CD8-positive, alpha-beta memory T cell (primary cell): ENCODE measurements at regions not wholly inside any gene's neighbourhood (a gene's known extent, or its start where the extent isn't known, plus 50 kb on each side); places are given as distances from the start of the nearest gene placed in this dataset.

Experiments used
- CTCF ChIA-PET: fragments of 350-600 bp; sonication (Branson Sonifier 250); formaldehyde crosslinking; loops from one replicate; lab custom pipeline; 2021; ENCODE audit warnings: antibody characterized with exemption; lab: Charles Lee
- POLR2A ChIA-PET: fragments of 350-600 bp; sonication (Branson Sonifier 250); formaldehyde crosslinking; loops from one replicate; lab custom pipeline; 2021; ENCODE audit warnings: antibody characterized with exemption; lab: Charles Lee
- DNase-seq, 5 donors: peaks; one replicate each; pipeline versions ENCODE4 v3.0.0 to v3.0.0-alpha.2; 2020 to 2022; ENCODE audit warnings: mixed read lengths in 1 of 5
- H3K27ac ChIP-seq: one replicate; pipeline ENCODE4 v1.7.0; 2013; ENCODE audit warnings: low read depth, mild to moderate bottlenecking, low read length, moderate library complexity
- H3K27me3 ChIP-seq: 2 replicates; pipeline ENCODE4 v1.7.0; 2013; ENCODE audit warnings: low read length, mild to moderate bottlenecking; ENCODE audit not compliant: insufficient read depth, poor library complexity, severe bottlenecking
- H3K36me3 ChIP-seq: 2 replicates; pipeline ENCODE4 v1.7.0; 2013; ENCODE audit warnings: mild to moderate bottlenecking, low read length, moderate library complexity; ENCODE audit not compliant: insufficient read depth
- H3K4me1 ChIP-seq: 2 replicates; pipeline ENCODE4 v1.7.0; 2013; ENCODE audit warnings: mild to moderate bottlenecking, low read length, moderate library complexity; ENCODE audit not compliant: insufficient read depth
- H3K4me3 ChIP-seq: 2 replicates; pipeline ENCODE4 v1.7.0; 2013; ENCODE audit warnings: mild to moderate bottlenecking, low read length
- H3K9me3 ChIP-seq: 2 replicates; pipeline ENCODE4 v1.7.0; 2013; ENCODE audit warnings: mild to moderate bottlenecking, low read length
- H3K27ac Mint-ChIP-seq, 8 donors: one replicate each; pipeline ENCODE4 v1.8.0; 2020 to 2021; ENCODE audit warnings: mixed read lengths in 8 of 8, mild to moderate bottlenecking in 6 of 8, inconsistent platforms in 3 of 8, moderate library complexity in 3 of 8
- H3K27me3 Mint-ChIP-seq, 2 donors: one replicate each; pipeline ENCODE4 v1.8.0; 2020 to 2021; ENCODE audit warnings: mixed read lengths in 2 of 2, mild to moderate bottlenecking in 1 of 2, moderate library complexity in 1 of 2
- H3K36me3 Mint-ChIP-seq, 3 donors: one replicate each; pipeline ENCODE4 v1.8.0; 2020 to 2021; ENCODE audit warnings: mixed read lengths in 3 of 3, inconsistent platforms in 1 of 3, mild to moderate bottlenecking in 1 of 3
- H3K4me1 Mint-ChIP-seq, 3 donors: one replicate each; pipeline ENCODE4 v1.8.0; 2020 to 2021; ENCODE audit warnings: mixed read lengths in 3 of 3, inconsistent platforms in 1 of 3, mild to moderate bottlenecking in 1 of 3
- H3K4me3 Mint-ChIP-seq, 7 donors: one replicate each; pipeline ENCODE4 v1.8.0; 2020 to 2021; ENCODE audit warnings: mixed read lengths in 7 of 7, mild to moderate bottlenecking in 6 of 7, moderate library complexity in 4 of 7, inconsistent platforms in 2 of 7
- H3K9me3 Mint-ChIP-seq, 5 donors: one replicate each; pipeline ENCODE4 v1.8.0; 2020 to 2022; ENCODE audit warnings: mixed read lengths in 5 of 5, mild to moderate bottlenecking in 3 of 5, moderate library complexity in 2 of 5, inconsistent platforms in 1 of 5

GRCh38 chr16:75780669-75781068, 54.4 kb upstream of the CPHXL start:
- DNase-seq: no peak
- Mint-ChIP-seq H3K27ac (no peak overlapping the region), H3K27me3 (peaks cover 35 to 61% of the 10 kb centered on the region in 2 donors), H3K9me3 (no peaks in the 10 kb centered on the region), H3K36me3 (no peaks in the 10 kb centered on the region), H3K4me3 (no peak overlapping the region), H3K4me1 (no peaks in the 10 kb centered on the region)
- Histone ChIP-seq H3K27ac (no peak overlapping the region), H3K4me1 (no peaks in the 10 kb centered on the region), H3K27me3 (no peaks in the 10 kb centered on the region), H3K4me3 (no peak overlapping the region), H3K9me3 (no peaks in the 10 kb centered on the region), H3K36me3 (no peaks in the 10 kb centered on the region)
- POLR2A ChIA-PET: no interaction called here
- CTCF ChIA-PET: no interaction called here

DNA sequence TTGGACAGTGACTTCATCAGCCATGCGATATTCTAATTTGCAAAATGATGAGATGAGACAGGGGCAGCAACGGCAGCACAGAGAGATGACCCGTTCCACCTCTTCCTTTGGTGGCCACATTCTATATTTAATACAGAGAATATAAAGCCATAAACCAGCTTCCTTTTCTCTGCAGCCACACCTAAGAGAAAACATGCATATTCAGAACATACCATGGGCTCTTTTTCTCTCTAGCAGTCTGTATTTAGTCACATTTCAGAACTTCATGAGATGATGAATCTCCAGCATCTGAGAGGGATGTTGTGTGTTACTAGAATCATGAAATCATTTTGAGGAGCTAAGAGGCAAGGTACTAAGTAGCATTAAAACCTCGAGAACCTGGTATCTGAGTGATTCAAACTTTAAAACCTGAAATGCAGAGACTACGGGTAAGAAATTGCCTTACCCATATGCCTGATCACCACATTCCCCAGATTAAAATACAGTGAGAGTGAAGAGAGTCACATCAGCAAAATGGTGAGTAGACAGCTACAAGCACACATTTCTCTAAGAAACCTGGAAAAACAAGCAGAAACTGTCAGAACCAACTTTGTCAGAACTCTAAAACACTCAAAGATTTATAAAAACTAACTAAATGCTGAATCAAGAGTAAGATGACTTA, 55.5 kb upstream of the CPHXL start:
- H3K27ac Mint-ChIP-seq: no peak overlapping the region
- ChIA-PET POLR2A (no interaction called here), CTCF (no interaction called here)
- no peak for DNase-seq
- H3K9me3 ChIP-seq: no peaks in the 10 kb centered on the region
- no peaks in the 10 kb centered on the region for H3K36me3 ChIP-seq
- no peak overlapping the region for H3K4me3 ChIP-seq
- no peaks in the 10 kb centered on the region for H3K4me1 Mint-ChIP-seq
- H3K4me1 ChIP-seq: no peaks in the 10 kb centered on the region
- H3K27me3 Mint-ChIP-seq: peaks cover 30 to 55% of the 10 kb centered on the region in 2 donors
- H3K27me3 ChIP-seq: no peaks in the 10 kb centered on the region
- no peaks in the 10 kb centered on the region for H3K9me3 Mint-ChIP-seq
- H3K4me3 Mint-ChIP-seq: no peak overlapping the region
- no peak overlapping the region for H3K27ac ChIP-seq
- no peaks in the 10 kb centered on the region for H3K36me3 Mint-ChIP-seq

- no peak for DNase-seq
- H3K36me3 Mint-ChIP-seq: no peaks in the 10 kb centered on the region
- Histone ChIP-seq H3K36me3 (no peaks in the 10 kb centered on the region), H3K4me1 (no peaks in the 10 kb centered on the region), H3K9me3 (no peaks in the 10 kb centered on the region), H3K27me3 (no peaks in the 10 kb centered on the region), H3K27ac (no peak overlapping the region), H3K4me3 (no peak overlapping the region)
- H3K9me3 Mint-ChIP-seq: no peaks in the 10 kb centered on the region
- CTCF ChIA-PET: interaction anchor here (1.5 to 1.6 kb wide), 2 partner anchors 554 to 1384 kb away, joined by 3 read pairs; no protein-coding TSS in a partner anchor
- H3K27ac Mint-ChIP-seq: no peak overlapping the region
- H3K27me3 Mint-ChIP-seq: peaks cover 23 to 38% of the 10 kb centered on the region in 2 donors
- no peaks in the 10 kb centered on the region for H3K4me1 Mint-ChIP-seq
- H3K4me3 Mint-ChIP-seq: no peak overlapping the region
- POLR2A ChIA-PET: no interaction called here
These were observed 61.1 kb upstream of the CPHXL start for GRCh38 chr16:75787440-75787839.

GRCh38 chr16:75789237-75789636, 62.9 kb upstream of the CPHXL start:
- Histone ChIP-seq H3K9me3 (no peaks in the 10 kb centered on the region), H3K36me3 (no peaks in the 10 kb centered on the region), H3K4me3 (no peak overlapping the region), H3K4me1 (no peaks in the 10 kb centered on the region), H3K27ac (no peak overlapping the region), H3K27me3 (no peaks in the 10 kb centered on the region)
- Mint-ChIP-seq H3K27ac (no peak overlapping the region), H3K36me3 (no peaks in the 10 kb centered on the region), H3K9me3 (no peaks in the 10 kb centered on the region), H3K27me3 (peaks cover 14 to 24% of the 10 kb centered on the region in 2 donors), H3K4me1 (no peaks in the 10 kb centered on the region), H3K4me3 (no peak overlapping the region)
- POLR2A ChIA-PET: no interaction called here
- peak in 2 of 5 donors; percentile 14 to 21 for DNase-seq
- CTCF ChIA-PET: interaction anchor here (1.2 kb wide), 1 partner anchor 1382 kb away, joined by 3 read pairs; no protein-coding TSS in a partner anchor

DNA sequence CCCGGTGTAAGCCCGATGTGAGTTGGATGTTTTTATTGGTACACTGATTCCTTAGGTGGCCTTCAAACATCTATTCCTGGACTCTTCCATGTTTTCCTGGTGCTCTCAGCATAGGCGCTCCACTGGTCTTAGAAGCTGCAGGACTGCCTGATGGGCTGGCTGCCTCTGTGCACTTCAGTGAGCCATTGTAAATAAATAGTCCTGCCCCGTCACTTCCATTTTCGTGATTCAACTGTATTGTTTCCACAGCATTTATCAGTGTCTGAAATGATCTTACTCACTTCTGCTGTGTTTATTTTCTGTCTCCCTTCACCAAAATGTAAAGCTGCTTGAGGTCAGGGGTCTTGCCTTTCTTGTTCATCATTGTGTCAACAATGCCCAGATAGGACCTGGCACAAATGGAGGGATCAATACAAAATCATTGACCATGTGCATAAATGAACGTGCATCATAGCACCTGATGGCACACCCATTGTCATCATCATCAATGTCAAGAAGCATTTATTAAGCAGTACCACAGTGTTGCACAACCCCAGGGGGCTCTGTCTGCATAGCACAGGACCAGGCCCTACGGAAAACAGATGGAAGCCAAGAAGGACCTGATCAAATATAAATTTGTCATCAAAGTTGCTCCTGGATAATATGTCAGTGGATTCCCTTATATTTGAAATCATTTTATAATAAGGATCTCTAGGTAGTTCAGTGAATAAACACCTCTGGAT, 66.6 kb upstream of the CPHXL start:
- H3K4me1 ChIP-seq: no peaks in the 10 kb centered on the region
- no peaks in the 10 kb centered on the region for H3K9me3 ChIP-seq
- Mint-ChIP-seq H3K9me3 (no peaks in the 10 kb centered on the region), H3K4me1 (no peaks in the 10 kb centered on the region), H3K4me3 (no peak overlapping the region), H3K27ac (no peak overlapping the region), H3K36me3 (no peaks in the 10 kb centered on the region), H3K27me3 (peaks cover 6 to 24% of the 10 kb centered on the region in 2 donors)
- H3K27ac ChIP-seq: no peak overlapping the region
- DNase-seq: no peak
- no peak overlapping the region for H3K4me3 ChIP-seq
- no peaks in the 10 kb centered on the region for H3K36me3 ChIP-seq
- no peaks in the 10 kb centered on the region for H3K27me3 ChIP-seq
- ChIA-PET POLR2A (no interaction called here), CTCF (no interaction called here)

- H3K36me3 ChIP-seq: no peaks in the 10 kb centered on the region
- no peak overlapping the region for H3K27ac Mint-ChIP-seq
- no peaks in the 10 kb centered on the region for H3K4me1 Mint-ChIP-seq
- H3K4me1 ChIP-seq: no peaks in the 10 kb centered on the region
- H3K27me3 ChIP-seq: no peaks in the 10 kb centered on the region
- DNase-seq: no peak
- no peaks in the 10 kb centered on the region for H3K9me3 ChIP-seq
- no peak overlapping the region for H3K27ac ChIP-seq
- no peak overlapping the region for H3K4me3 Mint-ChIP-seq
- no peaks in the 10 kb centered on the region for H3K36me3 Mint-ChIP-seq
- peaks cover 6 to 26% of the 10 kb centered on the region in 2 donors for H3K27me3 Mint-ChIP-seq
- no peak overlapping the region for H3K4me3 ChIP-seq
- POLR2A ChIA-PET: no interaction called here
- no peaks in the 10 kb centered on the region for H3K9me3 Mint-ChIP-seq
- CTCF ChIA-PET: no interaction called here
These were observed 67.4 kb upstream of the CPHXL start for GRCh38 chr16:75793641-75794040.

- H3K36me3 ChIP-seq: no peaks in the 10 kb centered on the region
- DNase-seq: no peak
- Mint-ChIP-seq H3K36me3 (no peaks in the 10 kb centered on the region), H3K4me1 (no peaks in the 10 kb centered on the region), H3K4me3 (no peak overlapping the region), H3K27ac (no peak overlapping the region), H3K27me3 (peaks cover 6 to 29% of the 10 kb centered on the region in 2 donors), H3K9me3 (no peaks in the 10 kb centered on the region)
- H3K4me1 ChIP-seq: no peaks in the 10 kb centered on the region
- H3K27me3 ChIP-seq: no peaks in the 10 kb centered on the region
- no peak overlapping the region for H3K4me3 ChIP-seq
- POLR2A ChIA-PET: no interaction called here
- CTCF ChIA-PET: no interaction called here
- H3K27ac ChIP-seq: no peak overlapping the region
- no peaks in the 10 kb centered on the region for H3K9me3 ChIP-seq
These were observed 68.1 kb upstream of the CPHXL start for GRCh38 chr16:75794426-75794825.

DNA sequence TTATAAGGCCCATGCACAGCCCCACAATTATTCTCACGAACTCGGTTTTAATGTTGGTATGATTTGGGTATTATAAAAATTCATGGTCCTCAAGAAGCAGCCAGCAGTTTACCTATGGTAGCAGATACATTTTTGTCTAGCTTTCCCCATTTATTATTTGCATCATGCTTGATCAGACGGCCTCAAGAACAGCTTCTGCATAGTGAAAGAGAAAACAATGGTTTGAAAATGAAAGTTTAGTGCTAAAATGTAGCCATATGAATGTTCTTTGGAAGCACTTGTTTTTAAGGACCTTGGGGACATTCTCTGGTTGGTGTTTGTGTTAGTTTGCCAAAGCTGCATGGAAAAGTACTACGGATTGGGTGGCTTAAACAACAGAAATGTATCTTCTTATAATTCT, 72.4 kb upstream of the CPHXL start:
- Mint-ChIP-seq H3K9me3 (no peaks in the 10 kb centered on the region), H3K36me3 (no peaks in the 10 kb centered on the region), H3K4me3 (no peak overlapping the region), H3K4me1 (no peaks in the 10 kb centered on the region), H3K27ac (no peak overlapping the region), H3K27me3 (peaks cover 7 to 30% of the 10 kb centered on the region in 2 donors)
- Histone ChIP-seq H3K4me1 (no peaks in the 10 kb centered on the region), H3K36me3 (no peaks in the 10 kb centered on the region), H3K27ac (no peak overlapping the region), H3K27me3 (no peaks in the 10 kb centered on the region), H3K4me3 (no peak overlapping the region), H3K9me3 (no peaks in the 10 kb centered on the region)
- ChIA-PET POLR2A (no interaction called here), CTCF (no interaction called here)
- no peak for DNase-seq
